ENCODE measurements at regions not wholly inside any gene's neighbourhood (a gene's known extent, or its start where the extent isn't known, plus 50 kb on each side); places are given as distances from the start of the nearest gene placed in this dataset.

- peak; percentile 73 for DNase-seq (ENCODE audit: low read depth, low spot score)
Measured at GRCh38 chr9:3732077-3733038, 206.6 kb upstream of the RFX3 start.

- DNase-seq (ENCODE audit: low read depth, low spot score), result no peak
Measured at GRCh38 chr9:3730511-3730922, 204.7 kb upstream of the RFX3 start.

GRCh38 chr9:3721096-3721495, 195.3 kb upstream of the RFX3 start:
- DNase-seq (ENCODE audit: low read depth, low spot score), result no peak

- DNase-seq (ENCODE audit: low read depth, low spot score), result no peak
Measured at GRCh38 chr9:3719286-3719685, 193.5 kb upstream of the RFX3 start.

- DNase-seq (ENCODE audit: low read depth, low spot score), result no peak
Measured at GRCh38 chr9:3716415-3716814, 190.6 kb upstream of the RFX3 start.

- DNase-seq (ENCODE audit: low read depth, low spot score), result no peak
Measured at GRCh38 chr9:3708751-3709150, 182.9 kb upstream of the RFX3 start.

GRCh38 chr9:3704890-3705289, 179.1 kb upstream of the RFX3 start:
- DNase-seq (ENCODE audit: low read depth, low spot score), result no peak

- no peak for DNase-seq (ENCODE audit: low read depth, low spot score)
Measured at GRCh38 chr9:3700772-3701171, 175.0 kb upstream of the RFX3 start.

GRCh38 chr9:3699883-3700282, 174.1 kb upstream of the RFX3 start:
- DNase-seq (ENCODE audit: low read depth, low spot score), result no peak

- no peak for DNase-seq (ENCODE audit: low read depth, low spot score)
Measured at GRCh38 chr9:3698531-3698930, 172.7 kb upstream of the RFX3 start.

GRCh38 chr9:3698076-3698475, 172.3 kb upstream of the RFX3 start:
- no peak for DNase-seq (ENCODE audit: low read depth, low spot score)

GRCh38 chr9:3696368-3696767, 170.6 kb upstream of the RFX3 start:
- DNase-seq (ENCODE audit: low read depth, low spot score), result no peak

- DNase-seq (ENCODE audit: low read depth, low spot score), result no peak
Measured at GRCh38 chr9:3692606-3693005, 166.8 kb upstream of the RFX3 start.

GRCh38 chr9:3689555-3689954, 163.8 kb upstream of the RFX3 start:
- no peak for DNase-seq (ENCODE audit: low read depth, low spot score)

GRCh38 chr9:3687145-3687544, 161.3 kb upstream of the RFX3 start:
- no peak for DNase-seq (ENCODE audit: low read depth, low spot score)

- DNase-seq (ENCODE audit: low read depth, low spot score), result no peak
Measured at GRCh38 chr9:3682186-3682585, 156.4 kb upstream of the RFX3 start.

GRCh38 chr9:3677541-3677940, 151.7 kb upstream of the RFX3 start:
- no peak for DNase-seq (ENCODE audit: low read depth, low spot score)

- DNase-seq (ENCODE audit: low read depth, low spot score), result no peak
Measured at GRCh38 chr9:3676766-3677165, 151.0 kb upstream of the RFX3 start.

GRCh38 chr9:3675946-3676345, 150.1 kb upstream of the RFX3 start:
- DNase-seq (ENCODE audit: low read depth, low spot score), result no peak

- no peak for DNase-seq (ENCODE audit: low read depth, low spot score)
Measured at GRCh38 chr9:3674561-3674960, 148.8 kb upstream of the RFX3 start.

- DNase-seq (ENCODE audit: low read depth, low spot score), result no peak
Measured at GRCh38 chr9:3672399-3672798, 146.6 kb upstream of the RFX3 start.

- no peak for DNase-seq (ENCODE audit: low read depth, low spot score)
Measured at GRCh38 chr9:3664044-3664443, 138.2 kb upstream of the RFX3 start.

- DNase-seq (ENCODE audit: low read depth, low spot score), result no peak
Measured at GRCh38 chr9:3662671-3663070, 136.9 kb upstream of the RFX3 start.

GRCh38 chr9:3660936-3661335, 135.1 kb upstream of the RFX3 start:
- DNase-seq (ENCODE audit: low read depth, low spot score), result no peak

Data from brain pericyte (primary cell).